LHCN-M2 (cell line): ENCODE measurements at regions not wholly inside any gene's neighbourhood (a gene's known extent, or its start where the extent isn't known, plus 50 kb on each side); places are given as distances from the start of the nearest gene placed in this dataset.
"Not testable (repeated sequence)": the region's sequence is repeated elsewhere in the genome, so short reads cannot be mapped to it uniquely, and the experiment has no call there.

Experiments used
- DNase-seq: peaks from one replicate; pipeline ENCODE4 v3.0.0-alpha.2; 2012; ENCODE audit warnings: low read depth

GRCh38 chr12:115898670-115899069, 378.8 kb downstream of the MED13L start:
- DNase-seq, result no peak

- peak; percentile 23 for DNase-seq
These were observed 379.8 kb downstream of the MED13L start for GRCh38 chr12:115897729-115898128.

- DNase-seq, result peak; percentile 6
These were observed 382.2 kb downstream of the MED13L start for GRCh38 chr12:115895247-115895646.

GRCh38 chr12:115891556-115892164, 385.8 kb downstream of the MED13L start:
- DNase-seq, result no peak

- DNase-seq, result no peak
These were observed 390.8 kb downstream of the MED13L start for GRCh38 chr12:115886666-115887065.

- DNase-seq, result no peak
These were observed 392.3 kb downstream of the MED13L start for GRCh38 chr12:115885040-115885690.

- no peak for DNase-seq
These were observed 394.6 kb downstream of the MED13L start for GRCh38 chr12:115882936-115883335.

- DNase-seq, result no peak
These were observed 397.3 kb downstream of the MED13L start for GRCh38 chr12:115880238-115880637.

- no peak for DNase-seq
These were observed 398.1 kb downstream of the MED13L start for GRCh38 chr12:115879354-115879753.

- no peak for DNase-seq
These were observed 403.9 kb downstream of the MED13L start for GRCh38 chr12:115873451-115874082.

GRCh38 chr12:115872919-115873357, 404.6 kb downstream of the MED13L start:
- no peak for DNase-seq

GRCh38 chr12:115872212-115872611, 405.3 kb downstream of the MED13L start:
- no peak for DNase-seq

GRCh38 chr12:115871714-115872113, 405.8 kb downstream of the MED13L start:
- peak; percentile 29 for DNase-seq

- no peak for DNase-seq
These were observed 407.0 kb downstream of the MED13L start for GRCh38 chr12:115870510-115870909.

- no peak for DNase-seq
These were observed 407.5 kb downstream of the MED13L start for GRCh38 chr12:115870021-115870420.

GRCh38 chr12:115869604-115870003, 407.9 kb downstream of the MED13L start:
- no peak for DNase-seq

- no peak for DNase-seq
These were observed 408.9 kb downstream of the MED13L start for GRCh38 chr12:115868624-115869023.

GRCh38 chr12:115867854-115868253, 409.6 kb downstream of the MED13L start:
- no peak for DNase-seq

- DNase-seq, result no peak
These were observed 410.5 kb downstream of the MED13L start for GRCh38 chr12:115866909-115867525.

GRCh38 chr12:115866281-115866680, 411.2 kb downstream of the MED13L start:
- not testable (repeated sequence) for DNase-seq

GRCh38 chr12:115864396-115864795, 413.1 kb downstream of the MED13L start:
- no peak for DNase-seq

GRCh38 chr12:115860619-115861018, 416.9 kb downstream of the MED13L start:
- no peak for DNase-seq

- no peak for DNase-seq
These were observed 418.3 kb downstream of the MED13L start for GRCh38 chr12:115859231-115859630.
